Progenitor cell of endocrine pancreas (in vitro differentiated cells): ENCODE measurements at regions not wholly inside any gene's neighbourhood (a gene's known extent, or its start where the extent isn't known, plus 50 kb on each side); places are given as distances from the start of the nearest gene placed in this dataset.

Source experiments
- DNase-seq: peaks from one replicate; pipeline ENCODE4 v3.0.0; 2021; ENCODE audit warnings: low spot score; ENCODE audit not compliant: unreplicated experiment
- H3K27ac Mint-ChIP-seq: 2 replicates; pipeline ENCODE4 v1.8.0; 2021; ENCODE audit warnings: mild to moderate bottlenecking, moderate library complexity, mixed read lengths
- H3K27me3 Mint-ChIP-seq: 2 replicates; pipeline ENCODE4 v1.8.0; 2021; ENCODE audit warnings: mixed read lengths
- H3K36me3 Mint-ChIP-seq: 2 replicates; pipeline ENCODE4 v1.8.0; 2022; ENCODE audit warnings: mixed read lengths; ENCODE audit not compliant: insufficient read depth
- H3K4me1 Mint-ChIP-seq: 2 replicates; pipeline ENCODE4 v1.8.0; 2021; ENCODE audit warnings: low read depth, mixed read lengths
- H3K4me3 Mint-ChIP-seq: 2 replicates; pipeline ENCODE4 v1.8.0; 2021; ENCODE audit warnings: low read depth, mild to moderate bottlenecking, moderate library complexity, mixed read lengths
- H3K9me3 Mint-ChIP-seq: 2 replicates; pipeline ENCODE4 v1.8.0; 2021; ENCODE audit warnings: low read depth, mixed read lengths
- TF ChIP-seq, protein P1 (sequence below): fragments of 200-600 bp; sonication (generic); IDR thresholded peaks from one replicate; pipeline ENCODE4 v1.5.0; 2021; ENCODE audit warnings: antibody characterized with exemption, mild to moderate bottlenecking; ENCODE audit not compliant: unreplicated experiment

DNA sequence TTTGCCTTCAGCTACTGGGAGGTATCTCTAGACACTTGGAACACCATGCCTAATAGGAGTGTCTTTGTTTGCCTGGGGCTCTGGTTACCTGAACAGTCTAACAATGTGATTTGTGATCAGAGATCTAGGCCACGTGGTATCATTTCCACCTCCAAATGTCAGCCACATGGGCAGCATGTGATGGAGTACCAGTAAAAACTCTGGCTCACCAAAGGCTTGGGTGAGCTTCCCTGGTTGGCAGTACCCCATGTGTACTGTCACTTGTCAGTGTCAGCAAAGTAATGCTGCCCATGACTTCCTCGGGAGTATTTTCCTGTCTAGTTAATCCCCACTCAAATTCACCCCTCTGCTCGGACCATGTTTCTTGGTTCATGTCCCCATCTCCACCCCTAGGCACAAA lies 195.2 kb upstream of the LRFN2 start:
- H3K36me3 Mint-ChIP-seq: no peaks in the 10 kb centered on the region
- peaks cover 23% of the 10 kb centered on the region for H3K27me3 Mint-ChIP-seq
- no peak for DNase-seq
- no peaks in the 10 kb centered on the region for H3K9me3 Mint-ChIP-seq
- no peak overlapping the region for H3K4me3 Mint-ChIP-seq
- H3K4me1 Mint-ChIP-seq: no peaks in the 10 kb centered on the region
- TF ChIP-seq, protein P1, sequence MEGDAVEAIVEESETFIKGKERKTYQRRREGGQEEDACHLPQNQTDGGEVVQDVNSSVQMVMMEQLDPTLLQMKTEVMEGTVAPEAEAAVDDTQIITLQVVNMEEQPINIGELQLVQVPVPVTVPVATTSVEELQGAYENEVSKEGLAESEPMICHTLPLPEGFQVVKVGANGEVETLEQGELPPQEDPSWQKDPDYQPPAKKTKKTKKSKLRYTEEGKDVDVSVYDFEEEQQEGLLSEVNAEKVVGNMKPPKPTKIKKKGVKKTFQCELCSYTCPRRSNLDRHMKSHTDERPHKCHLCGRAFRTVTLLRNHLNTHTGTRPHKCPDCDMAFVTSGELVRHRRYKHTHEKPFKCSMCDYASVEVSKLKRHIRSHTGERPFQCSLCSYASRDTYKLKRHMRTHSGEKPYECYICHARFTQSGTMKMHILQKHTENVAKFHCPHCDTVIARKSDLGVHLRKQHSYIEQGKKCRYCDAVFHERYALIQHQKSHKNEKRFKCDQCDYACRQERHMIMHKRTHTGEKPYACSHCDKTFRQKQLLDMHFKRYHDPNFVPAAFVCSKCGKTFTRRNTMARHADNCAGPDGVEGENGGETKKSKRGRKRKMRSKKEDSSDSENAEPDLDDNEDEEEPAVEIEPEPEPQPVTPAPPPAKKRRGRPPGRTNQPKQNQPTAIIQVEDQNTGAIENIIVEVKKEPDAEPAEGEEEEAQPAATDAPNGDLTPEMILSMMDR: no peak
- H3K27ac Mint-ChIP-seq: no peak overlapping the region

- no peaks in the 10 kb centered on the region for H3K36me3 Mint-ChIP-seq
- no peaks in the 10 kb centered on the region for H3K9me3 Mint-ChIP-seq
- no peaks in the 10 kb centered on the region for H3K4me1 Mint-ChIP-seq
- TF ChIP-seq, protein P1: no peak
- H3K27ac Mint-ChIP-seq: no peak overlapping the region
- H3K4me3 Mint-ChIP-seq: no peak overlapping the region
- peaks cover 16% of the 10 kb centered on the region for H3K27me3 Mint-ChIP-seq
- DNase-seq: no peak
Observed at GRCh38 chr6:40780637-40781036, 193.5 kb upstream of the LRFN2 start.

GRCh38 chr6:40779409-40779808 lies 192.2 kb upstream of the LRFN2 start:
- Mint-ChIP-seq H3K36me3 (no peaks in the 10 kb centered on the region), H3K4me3 (no peak overlapping the region), H3K27ac (no peak overlapping the region), H3K9me3 (no peaks in the 10 kb centered on the region), H3K27me3 (peaks cover 9% of the 10 kb centered on the region), H3K4me1 (no peaks in the 10 kb centered on the region)
- DNase-seq: no peak
- TF ChIP-seq, protein P1: no peak

DNA sequence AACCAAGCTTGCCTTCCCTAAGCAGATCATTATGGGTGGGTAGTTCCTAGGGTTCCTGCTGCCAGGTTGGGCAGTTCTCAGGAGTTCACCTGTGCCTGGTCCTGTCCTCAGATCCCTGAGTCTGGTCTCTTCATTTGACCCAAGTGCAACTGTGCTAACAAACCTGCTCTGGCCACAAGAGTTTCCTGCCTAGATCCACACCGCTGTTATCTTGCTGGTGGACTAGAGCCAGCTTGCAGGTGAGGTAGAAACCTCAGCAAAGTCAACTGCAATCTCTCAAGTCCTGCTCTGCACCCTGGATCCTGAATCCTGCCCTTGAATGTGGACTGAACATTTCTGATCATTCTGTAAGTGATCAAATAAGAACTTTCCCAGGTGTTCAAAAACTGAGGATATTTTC lies 191.8 kb upstream of the LRFN2 start:
- Mint-ChIP-seq H3K36me3 (no peaks in the 10 kb centered on the region), H3K9me3 (no peaks in the 10 kb centered on the region), H3K4me1 (no peaks in the 10 kb centered on the region), H3K27me3 (peaks cover 9% of the 10 kb centered on the region), H3K27ac (no peak overlapping the region), H3K4me3 (no peak overlapping the region)
- no peak for DNase-seq
- TF ChIP-seq, protein P1: no peak

DNA sequence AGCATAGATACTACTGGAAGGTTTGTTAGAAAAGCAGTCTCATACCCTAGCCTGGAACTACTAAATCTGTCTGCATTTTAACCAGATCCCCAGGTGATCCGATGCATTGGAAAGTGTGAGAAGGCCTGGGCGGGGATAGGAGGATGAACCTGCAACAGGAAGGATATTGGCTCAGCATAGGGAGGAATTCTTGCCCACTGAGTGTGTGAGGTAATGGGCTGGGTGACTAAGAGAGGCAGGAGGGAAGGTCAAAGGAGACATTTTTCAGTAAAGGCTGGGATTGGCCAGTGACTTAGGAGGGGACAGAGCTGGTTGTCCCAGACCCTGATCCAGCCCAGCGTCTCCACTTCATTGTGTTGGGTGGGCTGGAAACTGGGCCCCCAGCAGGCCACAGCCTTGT lies 191.0 kb upstream of the LRFN2 start:
- H3K9me3 Mint-ChIP-seq: no peaks in the 10 kb centered on the region
- TF ChIP-seq, protein P1: no peak
- H3K27ac Mint-ChIP-seq: no peak overlapping the region
- H3K4me3 Mint-ChIP-seq: no peak overlapping the region
- H3K4me1 Mint-ChIP-seq: no peaks in the 10 kb centered on the region
- H3K27me3 Mint-ChIP-seq: peaks cover 6% of the 10 kb centered on the region
- no peak for DNase-seq
- H3K36me3 Mint-ChIP-seq: no peaks in the 10 kb centered on the region
